Mesenchymal stem cell (in vitro differentiated cells and primary cell): ENCODE measurements at regions not wholly inside any gene's neighbourhood (a gene's known extent, or its start where the extent isn't known, plus 50 kb on each side); places are given as distances from the start of the nearest gene placed in this dataset.

ENCODE experiments used
- DNase-seq: peaks from one replicate; pipeline ENCODE4 v3.0.0-alpha.2; 2013
- H2AFZ ChIP-seq: one replicate; pipeline ENCODE4 v1.6.1; 2013; ENCODE audit warnings: low read depth, mild to moderate bottlenecking, control low read depth, inconsistent platforms, low read length, moderate library complexity
- H2AK5ac ChIP-seq: 2 replicates; pipeline ENCODE4 v1.6.1; 2013; ENCODE audit warnings: low read length, moderate library complexity, mild to moderate bottlenecking, inconsistent platforms; ENCODE audit not compliant: severe bottlenecking
- H2BK120ac ChIP-seq: one replicate; pipeline ENCODE4 v1.6.1; 2013; ENCODE audit warnings: low read depth, mild to moderate bottlenecking, inconsistent platforms, low read length, moderate library complexity
- H2BK12ac ChIP-seq, 2 experiments: one replicate each; pipeline ENCODE4 v1.6.1; 2013; ENCODE audit warnings: inconsistent platforms in 2 of 2, low read length in 2 of 2, mild to moderate bottlenecking in 2 of 2, moderate library complexity in 2 of 2, control low read depth in 1 of 2
- H2BK15ac ChIP-seq: one replicate; pipeline ENCODE4 v1.6.1; 2013; ENCODE audit warnings: mild to moderate bottlenecking, low read depth, inconsistent platforms; ENCODE audit not compliant: poor library complexity, severe bottlenecking
- H2BK5ac ChIP-seq: 2 replicates; pipeline ENCODE4 v1.6.1; 2013; ENCODE audit warnings: low read depth, mild to moderate bottlenecking, low read length, control low read depth, inconsistent platforms; ENCODE audit not compliant: poor library complexity, severe bottlenecking
- H3K14ac ChIP-seq, 2 experiments: one replicate each; pipeline ENCODE4 v1.6.1; 2013; ENCODE audit warnings: inconsistent platforms in 2 of 2, low read length in 2 of 2, control low read depth in 1 of 2, mild to moderate bottlenecking in 1 of 2, moderate library complexity in 1 of 2
- H3K18ac ChIP-seq, 2 experiments: one replicate each; pipeline ENCODE4 v1.6.1; 2013; ENCODE audit warnings: inconsistent platforms in 2 of 2, low read length in 2 of 2, control low read depth in 1 of 2, low read depth in 1 of 2, mild to moderate bottlenecking in 1 of 2
- H3K23ac ChIP-seq, 2 experiments: one replicate each; pipeline ENCODE4 v1.6.1; 2013; ENCODE audit warnings: inconsistent platforms in 2 of 2, low read length in 2 of 2, mild to moderate bottlenecking in 2 of 2, moderate library complexity in 2 of 2, control low read depth in 1 of 2
- H3K27ac ChIP-seq: 2 replicates; pipeline ENCODE4 v1.5.1; 2013; ENCODE audit warnings: mild to moderate bottlenecking, moderate library complexity, low read length, control low read depth, inconsistent platforms; ENCODE audit not compliant: poor library complexity, severe bottlenecking
- H3K27me3 ChIP-seq, 2 experiments: 2 replicates each; pipeline versions ENCODE4 v1.6.1 to v1.7.0; 2013; ENCODE audit warnings: low read length in 2 of 2, mild to moderate bottlenecking in 2 of 2, moderate library complexity in 2 of 2, control low read depth in 1 of 2, inconsistent platforms in 1 of 2; ENCODE audit not compliant: control insufficient read depth in 1 of 2, insufficient read depth in 1 of 2
- H3K36me3 ChIP-seq, 2 experiments: 2 replicates each; pipeline versions ENCODE4 v1.6.1 to v1.7.0; 2013; ENCODE audit warnings: low read length in 2 of 2, control low read depth in 1 of 2, inconsistent platforms in 1 of 2, low read depth in 1 of 2, mild to moderate bottlenecking in 1 of 2; ENCODE audit not compliant: insufficient read depth in 2 of 2, control insufficient read depth in 1 of 2
- H3K4ac ChIP-seq, 2 experiments: one replicate each; pipeline ENCODE4 v1.6.1; 2013; ENCODE audit warnings: inconsistent platforms in 2 of 2, low read length in 2 of 2, mild to moderate bottlenecking in 2 of 2, moderate library complexity in 2 of 2, control low read depth in 1 of 2, low read depth in 1 of 2
- H3K4me1 ChIP-seq: 2 replicates; pipeline ENCODE4 v1.6.1; 2013; ENCODE audit warnings: low read depth, low read length, control low read depth; ENCODE audit not compliant: control insufficient read depth, insufficient read depth
- H3K4me2 ChIP-seq: 2 replicates; pipeline ENCODE4 v1.6.1; 2013; ENCODE audit warnings: low read length, mild to moderate bottlenecking, inconsistent platforms; ENCODE audit not compliant: poor library complexity, severe bottlenecking
- H3K4me3 ChIP-seq, 2 experiments: 2 replicates each; pipeline versions ENCODE4 v1.5.1 to v1.7.0; 2013; ENCODE audit warnings: low read length in 2 of 2, mild to moderate bottlenecking in 2 of 2, control low read depth in 1 of 2, low read depth in 1 of 2; ENCODE audit not compliant: insufficient read depth in 1 of 2
- H3K79me1 ChIP-seq: replicated peaks from 2 replicates; pipeline ENCODE4 v1.6.1; 2013; ENCODE audit warnings: mild to moderate bottlenecking, control low read depth, low read length, inconsistent platforms; ENCODE audit not compliant: poor library complexity, severe bottlenecking
- H3K9ac ChIP-seq: 2 replicates; pipeline ENCODE4 v1.7.0; 2013; ENCODE audit warnings: mild to moderate bottlenecking, low read length, moderate library complexity
- H3K9me3 ChIP-seq: 2 replicates; pipeline ENCODE4 v1.7.0; 2013; ENCODE audit warnings: mild to moderate bottlenecking, low read length; ENCODE audit not compliant: control insufficient read depth
- H4K8ac ChIP-seq: one replicate; pipeline ENCODE4 v1.6.1; 2013; ENCODE audit warnings: inconsistent platforms, mild to moderate bottlenecking, low read length, moderate library complexity
- H4K91ac ChIP-seq: one replicate; pipeline ENCODE4 v1.6.1; 2013; ENCODE audit warnings: mild to moderate bottlenecking, low read length, inconsistent platforms
- whole genome bisulfite sequencing: methylation state at CpG from one replicate; pipeline ENCODE4 v1.1.7; 2013; ENCODE audit warnings: mixed read lengths; 5-methylcytosine and 5-hydroxymethylcytosine counted together

- Histone ChIP-seq H4K91ac (no peak overlapping the region), H3K18ac (no peak overlapping the region), H3K4me1 (no peaks in the 10 kb centered on the region), H2BK5ac (no peak overlapping the region), H3K23ac (no peak overlapping the region), H3K79me1 (no peaks in the 10 kb centered on the region), H3K36me3 (no peaks in the 10 kb centered on the region), H2BK12ac (no peak overlapping the region), H2AFZ (no peak overlapping the region), H4K8ac (no peak overlapping the region), H3K9ac (no peak overlapping the region), H3K4me3 (no peak overlapping the region), H2BK15ac (no peak overlapping the region), H2AK5ac (no peak overlapping the region), H3K14ac (no peak overlapping the region), H3K4ac (no peak overlapping the region), H3K9me3 (no peaks in the 10 kb centered on the region), H3K27me3 (peaks cover 0 to 1% of the 10 kb centered on the region in 2 experiments), H3K27ac (no peak overlapping the region), H2BK120ac (no peak overlapping the region), H3K4me2 (no peak overlapping the region)
- DNase-seq, result no peak
- 67% methylated on average over 1 of the region's 1 CpG for WGBS
Observed at GRCh38 chr11:131136486-131136885, 220.2 kb upstream of the SNX19 start.

- Histone ChIP-seq H4K91ac (no peak overlapping the region), H2AK5ac (no peak overlapping the region), H2BK12ac (no peak overlapping the region), H2AFZ (no peak overlapping the region), H3K79me1 (no peaks in the 10 kb centered on the region), H2BK5ac (no peak overlapping the region), H3K18ac (no peak overlapping the region), H2BK15ac (no peak overlapping the region), H3K9me3 (no peaks in the 10 kb centered on the region), H3K23ac (no peak overlapping the region), H4K8ac (no peak overlapping the region), H3K4me3 (no peak overlapping the region), H3K36me3 (no peaks in the 10 kb centered on the region), H3K4me2 (no peak overlapping the region), H3K14ac (no peak overlapping the region), H3K9ac (no peak overlapping the region), H3K27ac (no peak overlapping the region), H3K4me1 (no peaks in the 10 kb centered on the region), H2BK120ac (no peak overlapping the region), H3K27me3 (no peaks in the 10 kb centered on the region), H3K4ac (no peak overlapping the region)
- DNase-seq, result no peak
- 78% methylated on average over 2 of the region's 2 CpGs for WGBS
Observed at GRCh38 chr11:131137046-131137445, 220.8 kb upstream of the SNX19 start.

- H4K8ac ChIP-seq, result no peak overlapping the region
- H3K36me3 ChIP-seq, result no peaks in the 10 kb centered on the region
- no peaks in the 10 kb centered on the region for H3K4me1 ChIP-seq
- H3K4me3 ChIP-seq, result no peak overlapping the region
- H2BK5ac ChIP-seq, result no peak overlapping the region
- no peak overlapping the region for H4K91ac ChIP-seq
- no peaks in the 10 kb centered on the region for H3K79me1 ChIP-seq
- H3K14ac ChIP-seq, result no peak overlapping the region
- no peaks in the 10 kb centered on the region for H3K9me3 ChIP-seq
- H3K9ac ChIP-seq, result no peak overlapping the region
- DNase-seq, result no peak
- WGBS, result 94% methylated on average over 3 of the region's 4 CpGs
- H3K23ac ChIP-seq, result no peak overlapping the region
- H3K4ac ChIP-seq, result no peak overlapping the region
- H2BK12ac ChIP-seq, result no peak overlapping the region
- no peak overlapping the region for H3K4me2 ChIP-seq
- H2BK15ac ChIP-seq, result no peak overlapping the region
- no peak overlapping the region for H2AK5ac ChIP-seq
- H2BK120ac ChIP-seq, result no peak overlapping the region
- no peak overlapping the region for H3K18ac ChIP-seq
- H3K27ac ChIP-seq, result no peak overlapping the region
- no peak overlapping the region for H2AFZ ChIP-seq
- H3K27me3 ChIP-seq, result no peaks in the 10 kb centered on the region
Observed at GRCh38 chr11:131138731-131139130, 222.5 kb upstream of the SNX19 start.

GRCh38 chr11:131145791-131146190 lies 224.6 kb upstream of the NTM start:
- no peak overlapping the region for H3K18ac ChIP-seq
- no peak overlapping the region for H4K8ac ChIP-seq
- no peak overlapping the region for H2AK5ac ChIP-seq
- H3K36me3 ChIP-seq, result no peaks in the 10 kb centered on the region
- no peak overlapping the region for H2AFZ ChIP-seq
- H2BK12ac ChIP-seq, result no peak overlapping the region
- H3K9ac ChIP-seq, result no peak overlapping the region
- no peak overlapping the region for H3K27ac ChIP-seq
- WGBS, result 91% methylated on average over 5 of the region's 5 CpGs
- H3K27me3 ChIP-seq, result no peaks in the 10 kb centered on the region
- no peak overlapping the region for H3K4ac ChIP-seq
- H3K23ac ChIP-seq, result no peak overlapping the region
- H3K9me3 ChIP-seq, result no peaks in the 10 kb centered on the region
- H4K91ac ChIP-seq, result no peak overlapping the region
- no peaks in the 10 kb centered on the region for H3K79me1 ChIP-seq
- no peak overlapping the region for H2BK120ac ChIP-seq
- no peak overlapping the region for H3K4me3 ChIP-seq
- no peak overlapping the region for H2BK15ac ChIP-seq
- no peak overlapping the region for H3K4me2 ChIP-seq
- H3K4me1 ChIP-seq, result no peaks in the 10 kb centered on the region
- no peak overlapping the region for H3K14ac ChIP-seq
- DNase-seq, result no peak
- H2BK5ac ChIP-seq, result no peak overlapping the region
